ENCODE measurements at regions not wholly inside any gene's neighbourhood (a gene's known extent, or its start where the extent isn't known, plus 50 kb on each side); places are given as distances from the start of the nearest gene placed in this dataset.

GRCh38 chr1:90558754-90559378 lies 158.2 kb downstream of the BARHL2 start:
- DNase-seq: no peak

- DNase-seq: no peak
Observed at GRCh38 chr1:90558126-90558525, 159.0 kb downstream of the BARHL2 start.

- DNase-seq: no peak
Observed at GRCh38 chr1:90557706-90558105, 159.4 kb downstream of the BARHL2 start.

- no peak for DNase-seq
Observed at GRCh38 chr1:90550626-90551406, 166.3 kb downstream of the BARHL2 start.

GRCh38 chr1:90544356-90544755 lies 172.7 kb downstream of the BARHL2 start:
- no peak for DNase-seq

GRCh38 chr1:90537606-90538362 lies 179.3 kb downstream of the BARHL2 start:
- DNase-seq: no peak

- no peak for DNase-seq
Observed at GRCh38 chr1:90534663-90535295, 182.3 kb downstream of the BARHL2 start.

GRCh38 chr1:90534116-90534515 lies 183.0 kb downstream of the BARHL2 start:
- DNase-seq: no peak

GRCh38 chr1:90526954-90527353 lies 190.1 kb downstream of the BARHL2 start:
- no peak for DNase-seq

GRCh38 chr1:90522432-90522831 lies 194.7 kb downstream of the BARHL2 start:
- no peak for DNase-seq

GRCh38 chr1:90513956-90514355 lies 203.1 kb downstream of the BARHL2 start:
- no peak for DNase-seq

- DNase-seq: no peak
Observed at GRCh38 chr1:90512441-90512840, 204.7 kb downstream of the BARHL2 start.

GRCh38 chr1:90510143-90510542 lies 207.0 kb downstream of the BARHL2 start:
- DNase-seq: no peak

- no peak for DNase-seq
Observed at GRCh38 chr1:90509225-90510048, 207.7 kb downstream of the BARHL2 start.

GRCh38 chr1:90508376-90509167 lies 208.5 kb downstream of the BARHL2 start:
- no peak for DNase-seq

- no peak for DNase-seq
Observed at GRCh38 chr1:90507173-90507572, 209.9 kb downstream of the BARHL2 start.

- no peak for DNase-seq
Observed at GRCh38 chr1:90505806-90506205, 211.3 kb downstream of the BARHL2 start.

- DNase-seq: no peak
Observed at GRCh38 chr1:90504509-90504908, 212.6 kb downstream of the BARHL2 start.

- no peak for DNase-seq
Observed at GRCh38 chr1:90502696-90503095, 214.4 kb downstream of the BARHL2 start.

GRCh38 chr1:90502194-90502593 lies 214.9 kb downstream of the BARHL2 start:
- no peak for DNase-seq

GRCh38 chr1:90501281-90501680 lies 215.8 kb downstream of the BARHL2 start:
- no peak for DNase-seq

All from fibroblast of skin of abdomen (primary cell).